ENCODE measurements at regions not wholly inside any gene's neighbourhood (a gene's known extent, or its start where the extent isn't known, plus 50 kb on each side); places are given as distances from the start of the nearest gene placed in this dataset.

GRCh38 chr2:78750219-78750618 is 275.3 kb upstream of the REG3G start:
- no peak for TF ChIP-seq CTCF (conservative IDR thresholded peaks at IDR 0.05; ENCODE audit: low read length)
- no peak for TF ChIP-seq EZH2phosphoT487 (IDR thresholded peaks at IDR 0.05; ENCODE audit: borderline replicate concordance)

Data from Loucy (cell line).